ENCODE measurements at regions not wholly inside any gene's neighbourhood (a gene's known extent, or its start where the extent isn't known, plus 50 kb on each side); places are given as distances from the start of the nearest gene placed in this dataset.

- DNase-seq = no peak
These were observed 405.6 kb upstream of the MEX3C start for GRCh38 chr18:51603111-51603510.

- no peak for DNase-seq
These were observed 406.1 kb upstream of the MEX3C start for GRCh38 chr18:51603551-51603950.

- DNase-seq = no peak
These were observed 413.0 kb upstream of the MEX3C start for GRCh38 chr18:51610481-51610880.

- DNase-seq = no peak
These were observed 413.8 kb upstream of the MEX3C start for GRCh38 chr18:51611326-51611725.

GRCh38 chr18:51614033-51614432 is 416.6 kb upstream of the MEX3C start:
- DNase-seq = no peak

GRCh38 chr18:51614967-51615571 is 417.6 kb upstream of the MEX3C start:
- no peak for DNase-seq

- no peak for DNase-seq
These were observed 419.7 kb upstream of the MEX3C start for GRCh38 chr18:51617167-51617566.

GRCh38 chr18:51617572-51618260 is 420.2 kb upstream of the MEX3C start:
- no peak for DNase-seq

- DNase-seq = no peak
These were observed 421.8 kb upstream of the MEX3C start for GRCh38 chr18:51619283-51619682.

- DNase-seq = peak; percentile 37
These were observed 423.8 kb upstream of the MEX3C start for GRCh38 chr18:51621113-51621863.

GRCh38 chr18:51621864-51622160 is 424.3 kb upstream of the MEX3C start:
- DNase-seq = no peak

GRCh38 chr18:51622702-51623101 is 425.2 kb upstream of the MEX3C start:
- DNase-seq = peak; percentile 95

GRCh38 chr18:51623653-51624052 is 426.2 kb upstream of the MEX3C start:
- DNase-seq = no peak

- no peak for DNase-seq
These were observed 433.2 kb upstream of the MEX3C start for GRCh38 chr18:51630706-51631105.

GRCh38 chr18:51637881-51638280 is 440.4 kb upstream of the MEX3C start:
- no peak for DNase-seq

GRCh38 chr18:51639541-51639940 is 442.1 kb upstream of the MEX3C start:
- DNase-seq = no peak

- no peak for DNase-seq
These were observed 446.0 kb upstream of the MEX3C start for GRCh38 chr18:51643483-51643882.

- DNase-seq = no peak
These were observed 448.1 kb upstream of the MEX3C start for GRCh38 chr18:51645607-51646006.

- DNase-seq = no peak
These were observed 449.9 kb upstream of the MEX3C start for GRCh38 chr18:51647346-51647745.

GRCh38 chr18:51647942-51648341 is 450.5 kb upstream of the MEX3C start:
- DNase-seq = no peak

GRCh38 chr18:51649796-51650195 is 452.3 kb upstream of the MEX3C start:
- DNase-seq = no peak

- DNase-seq = no peak
These were observed 454.3 kb upstream of the MEX3C start for GRCh38 chr18:51651761-51652160.

GRCh38 chr18:51653507-51654213 is 456.2 kb upstream of the MEX3C start:
- no peak for DNase-seq
